GM21723 (cell line): ENCODE measurements at regions not wholly inside any gene's neighbourhood (a gene's known extent, or its start where the extent isn't known, plus 50 kb on each side); places are given as distances from the start of the nearest gene placed in this dataset.
"Not testable (repeated sequence)": the region's sequence is repeated elsewhere in the genome, so short reads cannot be mapped to it uniquely, and the experiment has no call there.

Experiments
- ATAC-seq: cut with Tn5 transposase; IDR thresholded peaks from one replicate; pipeline ENCODE4 v1.9.1; 2021; ENCODE audit warnings: mild to moderate bottlenecking, moderate library complexity; ENCODE audit not compliant: unreplicated experiment

GRCh38 chr5:110275878-110276277 lies 450.6 kb downstream of the TMEM232 start:
- no peak for ATAC-seq

- ATAC-seq: not testable (repeated sequence)
These were observed 448.0 kb downstream of the TMEM232 start for GRCh38 chr5:110278449-110278848.

DNA sequence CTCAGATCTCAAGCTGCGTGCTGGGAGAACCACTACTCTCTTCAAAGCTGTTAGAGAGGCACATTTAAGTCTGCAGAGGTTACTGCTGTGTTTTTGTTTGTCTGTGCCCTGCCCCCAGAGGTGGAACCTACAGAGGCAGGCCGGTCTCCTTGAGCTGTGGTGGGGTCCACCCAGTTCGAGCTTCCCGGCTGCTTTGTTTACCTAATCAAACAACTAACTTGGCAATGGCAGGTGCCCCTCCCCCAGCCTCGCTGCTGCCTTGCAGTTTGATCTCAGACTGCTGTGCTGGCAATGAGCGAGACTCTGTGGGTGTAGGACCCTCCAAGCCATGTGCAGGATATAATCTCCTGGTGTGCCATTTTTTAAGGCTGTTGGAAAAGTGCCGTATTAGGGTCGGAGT lies 442.4 kb downstream of the TMEM232 start:
- ATAC-seq: not testable (repeated sequence)

DNA sequence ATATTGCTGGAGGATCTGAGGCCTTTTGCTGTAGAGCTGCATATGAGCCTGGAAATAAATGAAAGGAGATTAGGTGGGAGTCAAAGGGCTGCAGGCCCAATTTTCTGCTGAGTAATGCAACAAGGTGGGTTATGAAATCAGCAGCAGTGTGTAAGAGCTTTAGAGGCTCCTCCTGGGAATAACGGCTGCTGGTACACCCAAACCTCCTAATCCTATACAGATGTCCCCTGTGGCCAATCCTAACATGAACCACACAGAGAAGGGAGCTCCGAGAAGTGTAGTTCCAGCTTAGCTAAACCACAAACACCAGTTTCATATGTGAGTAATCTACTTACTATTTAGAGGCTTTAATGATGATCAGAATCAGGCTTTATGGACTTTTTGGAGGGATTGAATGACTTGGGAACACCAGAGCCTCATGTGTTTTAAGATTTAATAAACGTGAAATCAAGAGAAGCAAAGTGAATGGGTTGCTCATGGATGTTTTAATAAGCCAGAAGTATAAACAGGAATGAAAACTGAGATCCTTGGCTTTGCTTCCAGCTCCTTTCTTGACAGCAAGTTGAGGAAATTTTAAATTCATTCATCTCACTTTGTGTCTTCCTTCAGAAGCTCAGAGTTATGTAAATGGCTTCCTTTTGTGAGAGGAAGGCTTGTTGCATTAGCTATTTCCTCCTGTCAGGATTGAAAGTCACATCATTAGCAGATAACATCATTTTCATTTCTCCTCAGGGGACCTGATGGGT lies 437.5 kb downstream of the TMEM232 start:
- ATAC-seq: no peak

GRCh38 chr5:110289512-110289810 lies 437.0 kb downstream of the TMEM232 start:
- ATAC-seq: no peak

DNA sequence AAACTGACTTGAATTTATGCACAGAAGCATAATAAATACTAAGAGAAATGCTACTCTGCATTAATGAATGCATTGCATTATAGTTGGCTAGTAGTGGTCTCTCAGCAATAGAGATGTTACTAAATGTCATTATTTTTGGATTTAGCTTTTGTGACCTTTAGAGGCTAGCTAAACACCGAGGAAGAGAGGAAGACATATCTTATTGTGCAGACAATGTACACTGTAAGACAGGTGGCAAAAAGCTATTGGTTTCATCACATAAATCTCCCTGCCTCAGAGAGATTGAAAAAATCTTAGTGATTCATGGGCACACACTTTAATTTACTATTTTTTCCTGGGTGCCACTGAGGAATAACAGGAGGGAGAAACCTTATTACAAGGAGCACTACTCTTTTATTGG lies 435.9 kb downstream of the TMEM232 start:
- ATAC-seq: no peak

DNA sequence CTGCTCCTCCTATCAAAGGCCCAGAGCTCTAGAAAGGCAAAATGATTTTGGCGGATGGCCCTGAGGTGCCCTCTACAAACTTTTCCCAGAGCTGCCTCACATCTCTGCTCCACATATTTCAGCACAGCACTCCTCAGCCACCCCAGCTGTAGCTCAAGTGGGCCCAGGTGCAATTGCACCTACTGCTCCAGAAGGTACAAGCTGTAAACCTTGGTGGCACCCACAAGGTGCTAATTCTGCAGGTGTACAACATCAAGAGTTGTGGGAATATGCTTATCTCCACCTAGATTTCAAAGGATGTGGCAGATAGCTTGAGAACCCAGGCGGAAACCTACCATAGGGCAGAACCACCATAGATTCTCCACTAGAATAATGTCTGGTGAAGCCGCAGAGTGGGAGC lies 432.2 kb downstream of the TMEM232 start:
- no peak for ATAC-seq

- no peak for ATAC-seq
These were observed 429.3 kb downstream of the TMEM232 start for GRCh38 chr5:110297152-110297670.

GRCh38 chr5:110304176-110304575 lies 422.3 kb downstream of the TMEM232 start:
- no peak for ATAC-seq

DNA sequence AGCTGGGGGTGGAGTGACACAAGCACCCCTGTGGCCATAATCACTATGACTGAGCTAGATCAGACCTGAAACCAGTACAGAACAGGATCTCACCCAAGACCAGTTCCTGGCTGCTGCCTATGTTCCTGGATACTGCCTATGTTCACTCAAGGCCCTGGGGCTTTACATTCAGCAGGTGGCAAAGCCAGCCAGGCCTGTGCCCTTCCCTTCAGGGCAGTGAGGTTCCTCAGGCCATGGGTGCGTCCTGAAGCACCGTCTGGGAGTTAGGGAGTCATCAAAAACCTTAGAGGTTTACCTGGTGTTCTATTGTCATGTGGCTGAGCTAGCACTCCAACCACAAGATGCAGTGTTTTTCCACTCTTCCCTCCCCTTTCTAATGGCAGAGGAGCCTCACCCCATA lies 419.8 kb downstream of the TMEM232 start:
- no peak for ATAC-seq

DNA sequence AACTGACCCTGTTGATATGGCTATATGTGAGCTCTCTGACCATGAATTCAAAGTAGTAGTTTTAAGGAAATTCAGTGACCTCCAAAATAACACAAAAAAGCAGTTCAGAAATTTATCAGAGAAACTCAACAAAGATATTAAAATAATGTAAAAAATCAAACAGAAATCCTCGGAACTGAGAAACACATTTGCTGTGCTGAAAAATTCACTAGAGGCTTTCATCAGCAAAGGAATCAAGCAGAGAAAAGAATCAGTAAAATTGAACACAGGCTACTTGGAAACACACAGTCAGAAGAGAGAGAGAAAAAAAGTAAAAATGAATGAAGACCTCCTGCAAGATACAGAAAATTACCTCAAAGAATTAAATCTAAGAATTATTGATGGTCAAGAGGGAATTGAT lies 417.2 kb downstream of the TMEM232 start:
- ATAC-seq: no peak

DNA sequence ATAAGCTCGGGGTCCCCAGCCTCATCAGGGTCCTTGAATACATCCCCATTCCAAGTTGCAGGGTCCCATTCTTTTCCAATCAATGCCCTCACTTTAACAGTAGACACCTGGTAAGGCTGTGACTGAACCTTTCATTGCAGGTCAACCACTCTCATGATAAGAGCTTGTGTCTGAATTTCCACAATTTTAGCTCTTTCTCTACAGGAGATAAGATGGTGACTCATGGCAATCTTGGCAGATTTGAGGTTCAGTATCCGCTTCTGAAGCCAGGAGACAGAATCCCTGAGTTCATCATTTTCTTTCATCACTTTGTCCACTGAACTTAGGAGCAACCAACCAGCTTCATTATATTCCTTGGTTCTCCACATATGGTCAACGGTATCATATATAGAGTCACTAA lies 409.9 kb downstream of the TMEM232 start:
- not testable (repeated sequence) for ATAC-seq

GRCh38 chr5:110321117-110321516 lies 405.4 kb downstream of the TMEM232 start:
- no peak for ATAC-seq

DNA sequence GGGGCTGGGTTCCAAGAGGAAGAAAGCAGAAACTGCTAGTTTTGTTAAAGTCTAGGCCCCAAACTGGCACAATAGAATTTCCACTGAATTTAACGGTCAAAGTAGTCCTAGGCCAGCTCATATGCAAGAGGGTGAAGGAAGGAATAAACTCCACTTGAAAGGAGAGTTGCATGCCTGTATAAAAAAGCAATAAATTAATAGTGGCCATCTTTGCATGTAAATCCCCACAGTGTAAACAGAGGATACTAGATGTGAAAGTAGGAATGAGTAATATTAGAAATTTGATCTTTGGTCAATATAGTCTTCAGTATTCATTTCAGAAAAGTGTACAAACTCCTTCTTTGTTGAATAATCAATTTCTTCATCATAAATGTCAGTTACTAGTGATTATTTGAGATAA lies 403.1 kb downstream of the TMEM232 start:
- no peak for ATAC-seq

GRCh38 chr5:110323832-110324231 lies 402.6 kb downstream of the TMEM232 start:
- ATAC-seq: no peak

- ATAC-seq: no peak
These were observed 401.6 kb downstream of the TMEM232 start for GRCh38 chr5:110324876-110325275.

DNA sequence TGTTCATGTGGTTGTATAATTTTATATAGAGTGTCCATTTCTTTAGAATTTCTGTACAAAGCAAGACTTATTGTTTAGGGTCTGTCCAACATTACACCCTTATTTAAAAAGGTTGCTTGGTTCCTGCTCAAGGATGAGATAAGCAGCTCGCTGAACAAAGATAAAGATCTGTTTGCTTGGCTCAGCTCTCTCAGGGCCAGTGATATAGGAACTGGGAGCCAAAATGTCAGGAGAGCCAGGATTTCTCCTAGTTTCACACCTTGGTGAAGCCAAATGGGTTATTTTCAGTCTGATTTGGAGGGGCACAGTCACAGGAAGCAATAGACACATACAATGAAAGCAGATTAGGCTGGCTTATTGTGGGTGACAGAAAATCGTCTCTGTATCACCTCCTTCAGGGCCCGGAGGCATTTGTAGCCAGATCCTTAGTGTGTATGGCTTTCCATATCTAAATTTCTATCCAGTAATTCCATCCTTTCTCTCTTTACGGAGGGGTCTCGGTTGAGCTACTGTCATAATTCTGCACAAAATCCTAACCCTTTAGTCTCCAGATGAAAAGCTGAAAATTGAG lies 396.4 kb downstream of the TMEM232 start:
- no peak for ATAC-seq

GRCh38 chr5:110333384-110333783 lies 393.1 kb downstream of the TMEM232 start:
- no peak for ATAC-seq

DNA sequence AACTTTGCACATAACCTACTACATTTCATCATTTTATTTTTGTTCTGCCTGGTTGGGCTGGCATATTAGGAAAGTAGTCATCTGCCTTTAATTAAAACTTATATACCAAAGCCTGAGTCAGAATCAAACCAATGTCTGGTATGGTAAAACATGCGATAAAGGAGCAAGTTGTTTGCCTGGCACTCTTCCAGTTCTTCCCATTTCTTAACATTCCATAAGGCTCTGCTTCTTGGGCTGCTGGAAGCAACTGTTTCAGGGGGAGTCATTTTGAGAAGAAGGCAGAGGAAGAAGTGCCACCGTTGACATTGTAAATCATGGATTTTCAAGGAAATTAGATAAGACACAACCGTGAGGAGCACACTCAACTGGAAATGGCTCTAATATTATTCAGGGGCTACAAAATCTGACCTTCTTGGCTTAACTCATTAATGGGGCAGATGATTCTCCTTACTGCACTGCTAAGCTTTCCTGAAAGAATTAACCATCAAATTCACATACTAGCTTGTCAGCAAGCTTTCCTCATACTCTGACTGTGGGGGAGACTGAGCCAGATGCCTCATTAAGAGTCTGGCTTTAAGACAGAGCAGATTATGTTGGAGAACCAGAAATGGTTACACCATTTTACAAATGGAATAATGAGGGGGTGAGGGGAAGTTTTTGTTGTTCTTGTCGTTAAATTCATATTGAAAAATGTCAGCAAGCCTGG lies 391.0 kb downstream of the TMEM232 start:
- no peak for ATAC-seq

DNA sequence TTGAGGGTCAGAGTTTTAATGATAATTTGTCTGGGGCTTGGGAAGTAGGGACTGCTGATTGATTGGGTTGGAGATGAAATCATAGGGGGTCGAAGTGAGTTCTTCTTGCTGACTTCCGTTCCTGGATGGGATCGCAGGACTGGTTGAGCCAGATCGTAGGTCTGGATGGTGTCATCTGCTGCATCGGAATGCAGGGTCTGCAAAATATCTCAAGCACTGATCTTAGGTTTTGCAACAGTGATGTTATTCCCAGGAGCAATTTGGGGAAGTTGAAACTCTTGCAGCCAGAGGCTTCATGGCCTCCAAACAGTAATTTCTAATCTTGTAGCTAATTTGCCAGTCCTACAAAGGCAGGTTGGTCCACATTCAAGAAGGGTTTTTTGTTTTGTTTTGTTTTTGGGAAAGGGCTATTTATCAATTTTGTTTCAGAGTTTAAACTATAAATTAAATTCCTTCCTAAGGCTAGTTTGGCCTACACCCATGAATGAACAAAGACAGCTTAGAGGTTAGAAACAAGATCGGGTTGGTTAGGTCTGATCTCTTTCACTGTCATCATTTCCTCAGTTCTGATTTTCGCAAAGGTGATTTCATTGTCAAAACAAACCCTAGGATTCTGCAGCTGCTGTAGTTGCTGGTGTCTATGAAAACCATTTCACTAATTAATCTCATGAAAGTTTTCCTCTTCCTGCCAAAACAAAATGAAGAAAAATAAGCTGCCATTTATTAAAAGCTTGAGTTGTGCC lies 388.0 kb downstream of the TMEM232 start:
- no peak for ATAC-seq

- ATAC-seq: no peak
These were observed 387.1 kb downstream of the TMEM232 start for GRCh38 chr5:110339399-110339798.
